NT2/D1 (cell line): ENCODE measurements at regions not wholly inside any gene's neighbourhood (a gene's known extent, or its start where the extent isn't known, plus 50 kb on each side); places are given as distances from the start of the nearest gene placed in this dataset.

ENCODE experiments used
- SUZ12 ChIP-seq: IDR thresholded peaks from 2 replicates; pipeline ENCODE4 v1.6.1; 2011; ENCODE audit not compliant: insufficient read length, insufficient read depth; ENCODE audit errors: extremely low read depth
- YY1 ChIP-seq: IDR thresholded peaks from 2 replicates; pipeline ENCODE4 v1.6.1; 2011; ENCODE audit not compliant: insufficient read length, insufficient read depth
- ZNF274 ChIP-seq: IDR thresholded peaks from 2 replicates; pipeline ENCODE4 v1.6.1; 2011; ENCODE audit warnings: mild to moderate bottlenecking, low read depth, low read length

- TF ChIP-seq YY1 = no peak
- TF ChIP-seq ZNF274 = no peak
- no peak for TF ChIP-seq SUZ12
Measured at GRCh38 chr21:15283789-15284188, 219.0 kb upstream of the NRIP1 start.
